GM20431 (cell line): ENCODE measurements at regions not wholly inside any gene's neighbourhood (a gene's known extent, or its start where the extent isn't known, plus 50 kb on each side); places are given as distances from the start of the nearest gene placed in this dataset.
"Not testable (repeated sequence)": the region's sequence is repeated elsewhere in the genome, so short reads cannot be mapped to it uniquely, and the experiment has no call there.

Source experiments
- in situ Hi-C: fragments of 300-500 bp; cut with MseI, MboI; formaldehyde crosslinking; loops from one replicate; pipeline ENCODE4 v1.15.0; 2020; ENCODE audit warnings: low sequenced_read_pairs; ENCODE audit not compliant: unreplicated experiment

DNA sequence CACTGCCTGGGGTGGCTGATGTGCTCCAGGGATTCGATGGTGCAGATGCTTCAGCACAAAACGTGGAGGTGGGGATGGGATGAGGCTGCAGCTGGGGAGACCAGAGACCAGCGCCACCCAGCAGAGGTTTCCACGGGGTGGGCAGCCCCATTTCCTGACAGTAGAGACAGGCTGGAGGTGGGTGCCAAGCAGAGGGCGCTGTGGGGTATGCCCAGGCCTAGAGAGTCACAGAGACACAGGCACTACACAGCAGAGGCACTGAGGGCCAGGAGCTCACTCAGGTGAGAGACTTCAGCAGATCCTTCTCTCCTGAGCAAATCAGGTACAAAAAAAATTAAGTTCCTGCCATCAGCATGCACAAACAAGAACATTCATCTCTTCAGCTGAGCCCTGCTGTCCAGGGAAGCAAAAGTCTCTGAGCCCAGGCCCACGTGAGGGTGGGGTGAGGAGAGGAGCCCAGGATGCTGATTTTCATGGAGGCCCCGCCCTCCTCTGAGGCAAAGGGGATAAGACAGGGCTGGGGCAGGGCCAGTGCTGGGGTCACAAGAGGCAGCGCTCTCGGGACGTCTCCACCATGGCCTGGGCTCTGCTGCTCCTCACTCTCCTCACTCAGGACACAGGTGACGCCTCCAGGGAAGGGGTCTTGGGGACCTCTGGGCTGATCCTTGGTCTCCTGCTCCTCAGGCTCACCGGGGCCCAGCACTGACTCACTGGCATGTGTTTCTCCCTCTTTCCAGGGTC lies 53.1 kb downstream of the GGTLC2 start:
- in situ Hi-C loops: loop anchor here (10.0 kb wide), 1 partner anchor 103 kb away; no protein-coding TSS in a partner anchor

DNA sequence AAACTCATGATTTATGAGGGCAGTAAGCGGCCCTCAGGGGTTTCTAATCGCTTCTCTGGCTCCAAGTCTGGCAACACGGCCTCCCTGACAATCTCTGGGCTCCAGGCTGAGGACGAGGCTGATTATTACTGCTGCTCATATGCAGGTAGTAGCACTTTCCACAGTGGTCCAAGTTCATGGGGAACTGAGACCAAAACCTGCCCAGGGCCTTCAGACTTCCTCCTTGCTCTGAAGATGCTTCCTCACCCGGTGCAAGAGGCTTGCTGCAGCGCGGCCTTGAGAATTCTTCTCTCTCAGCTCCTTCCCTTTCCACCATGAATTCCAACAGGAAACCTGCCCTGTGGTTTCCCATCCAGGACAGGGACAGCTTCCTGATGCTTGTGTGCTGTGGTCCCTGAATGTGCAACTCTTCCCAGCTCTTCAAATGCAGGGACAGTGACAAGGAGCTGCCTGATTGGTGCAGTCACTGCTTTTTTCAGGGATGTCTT lies 53.9 kb downstream of the GGTLC2 start:
- in situ Hi-C loops: loop anchor here (10.0 kb wide), 1 partner anchor 104 kb away; no protein-coding TSS in a partner anchor

DNA sequence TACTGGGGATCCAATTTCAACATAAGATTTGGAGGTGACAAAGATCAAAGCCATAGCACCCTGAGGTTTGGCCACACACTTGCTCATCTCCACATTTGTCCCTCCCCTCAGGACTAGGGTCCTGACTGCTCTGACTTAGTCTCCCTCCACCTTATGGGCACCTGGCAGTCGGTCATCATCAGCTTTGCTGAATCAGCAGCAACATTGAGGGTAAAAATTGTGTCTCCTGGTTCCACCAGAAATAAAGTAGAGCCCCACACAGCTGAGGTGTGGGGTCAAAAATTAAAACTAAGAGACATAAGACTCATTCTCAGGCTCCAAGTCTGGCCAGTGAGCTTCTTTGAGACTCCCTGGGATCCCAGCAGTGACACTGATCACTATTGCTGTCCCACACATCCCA lies 56.2 kb downstream of the GGTLC2 start:
- in situ Hi-C loops: no loop called here

GRCh38 chr22:22701557-22701956 lies 57.1 kb downstream of the GGTLC2 start:
- in situ Hi-C loops: not testable (repeated sequence)

- in situ Hi-C loops: no loop called here
Measured at GRCh38 chr22:22702237-22703202, 58.1 kb downstream of the GGTLC2 start.

- in situ Hi-C loops: no loop called here
Measured at GRCh38 chr22:22703203-22703570, 58.8 kb downstream of the GGTLC2 start.

DNA sequence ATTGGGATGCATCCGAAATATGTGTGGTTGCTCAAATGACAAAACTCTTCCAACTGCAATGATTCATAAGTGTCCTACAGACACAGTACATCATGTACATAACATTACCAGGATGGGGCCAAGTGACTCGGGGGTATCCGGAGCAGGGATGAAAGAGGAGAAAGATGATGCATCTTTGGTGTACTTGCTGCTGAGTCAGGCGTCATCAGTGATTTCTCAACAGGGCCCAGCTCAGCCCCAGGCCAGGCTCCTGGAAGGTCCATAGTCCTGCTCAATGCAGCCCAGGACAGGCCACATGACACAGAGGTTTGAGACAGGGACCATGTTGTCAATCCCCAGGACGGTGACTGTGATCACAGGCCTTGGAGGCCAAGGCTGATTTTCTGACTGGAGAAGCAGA lies 59.3 kb downstream of the GGTLC2 start:
- in situ Hi-C loops: no loop called here

DNA sequence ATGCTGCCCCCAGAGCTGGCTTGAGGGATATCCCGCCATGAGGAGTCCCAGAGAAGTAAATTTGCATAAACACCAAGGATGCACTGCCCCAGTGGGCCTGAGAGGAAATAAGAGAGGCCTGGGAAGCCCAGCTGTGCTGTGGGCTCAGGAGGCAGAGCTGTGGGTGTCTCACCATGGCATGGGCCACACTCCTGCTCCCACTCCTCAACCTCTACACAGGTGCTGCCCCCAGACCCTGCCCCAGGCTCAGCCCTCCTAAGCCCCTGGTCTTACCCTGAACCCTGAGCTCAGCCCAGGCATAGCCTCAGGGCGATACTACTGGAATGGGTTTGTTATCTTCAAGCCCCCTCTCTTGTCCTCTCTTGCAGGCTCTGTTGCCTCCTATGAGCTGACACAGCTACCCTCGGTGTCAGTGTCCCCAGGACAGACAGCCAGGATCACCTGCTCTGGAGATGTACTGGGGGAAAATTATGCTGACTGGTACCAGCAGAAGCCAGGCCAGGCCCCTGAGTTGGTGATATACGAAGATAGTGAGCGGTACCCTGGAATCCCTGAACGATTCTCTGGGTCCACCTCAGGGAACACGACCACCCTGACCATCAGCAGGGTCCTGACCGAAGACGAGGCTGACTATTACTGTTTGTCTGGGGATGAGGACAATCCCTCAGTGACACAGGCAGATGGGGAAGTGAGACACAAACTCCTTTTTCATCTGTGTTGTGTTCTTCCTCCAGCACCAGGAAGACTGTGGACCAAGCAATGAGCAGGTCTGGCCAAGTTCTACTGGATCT lies 59.9 kb downstream of the GGTLC2 start:
- in situ Hi-C loops: no loop called here

- in situ Hi-C loops: no loop called here
Measured at GRCh38 chr22:22705328-22706100, 61.1 kb downstream of the GGTLC2 start.

GRCh38 chr22:22706253-22706915 lies 62.0 kb downstream of the GGTLC2 start:
- in situ Hi-C loops: no loop called here

- in situ Hi-C loops: no loop called here
Measured at GRCh38 chr22:22709719-22710445, 65.5 kb downstream of the GGTLC2 start.

DNA sequence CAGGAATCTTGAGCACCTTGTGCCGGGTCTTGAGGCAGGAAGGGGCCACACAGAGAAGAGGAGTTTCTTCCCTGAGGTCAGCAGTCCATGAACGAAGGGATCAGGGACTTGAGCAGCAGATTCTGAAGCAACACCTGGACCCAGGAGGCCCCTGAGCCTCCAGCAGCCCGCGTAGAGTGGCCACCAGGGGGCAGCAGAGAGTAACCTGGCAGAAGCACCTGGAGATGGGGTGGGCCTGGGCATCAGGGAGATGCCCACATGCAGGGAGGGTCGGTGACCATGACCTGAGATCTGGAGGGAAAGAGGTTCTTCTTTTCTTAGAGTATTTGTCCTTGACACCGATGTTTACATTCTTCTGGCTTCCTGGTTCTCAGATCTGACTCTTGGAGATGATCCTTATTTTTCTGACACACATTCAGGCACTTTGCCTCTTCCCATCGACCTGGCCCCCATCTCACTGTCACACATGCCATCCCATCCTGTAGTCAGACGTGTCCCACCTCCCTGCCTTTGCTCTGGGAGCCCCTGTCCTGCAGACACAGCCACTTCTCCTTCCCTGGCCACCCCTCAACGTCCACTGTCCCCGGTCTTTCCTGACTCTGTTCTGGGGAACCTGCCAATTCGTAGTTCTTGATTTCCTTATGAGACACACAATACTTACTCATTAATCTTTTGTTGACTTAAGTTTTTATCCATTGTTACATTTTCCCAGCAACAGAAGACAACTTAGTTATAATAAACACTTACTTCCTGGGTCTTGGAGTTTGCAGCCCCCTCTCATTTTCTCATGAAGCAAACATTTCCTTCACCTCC lies 66.5 kb downstream of the GGTLC2 start:
- in situ Hi-C loops: no loop called here

DNA sequence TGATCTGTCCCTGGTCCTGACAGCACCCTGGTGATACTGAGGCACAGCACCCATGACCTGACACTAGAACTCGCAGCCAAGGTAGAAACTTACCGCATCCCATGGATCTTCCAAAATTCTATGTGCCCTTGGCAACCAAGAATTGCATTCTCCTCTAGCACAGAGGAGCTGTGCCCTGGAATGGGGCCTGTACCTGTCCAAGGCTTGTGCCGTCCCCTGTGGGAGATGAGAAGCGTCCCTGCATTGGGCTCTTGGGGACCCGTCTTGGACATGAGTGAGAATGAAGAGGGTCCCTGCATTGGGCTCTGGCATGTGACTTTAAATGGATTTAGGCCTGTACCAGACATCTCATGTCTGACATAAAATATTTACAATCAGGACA lies 67.1 kb downstream of the GGTLC2 start:
- in situ Hi-C loops: no loop called here

DNA sequence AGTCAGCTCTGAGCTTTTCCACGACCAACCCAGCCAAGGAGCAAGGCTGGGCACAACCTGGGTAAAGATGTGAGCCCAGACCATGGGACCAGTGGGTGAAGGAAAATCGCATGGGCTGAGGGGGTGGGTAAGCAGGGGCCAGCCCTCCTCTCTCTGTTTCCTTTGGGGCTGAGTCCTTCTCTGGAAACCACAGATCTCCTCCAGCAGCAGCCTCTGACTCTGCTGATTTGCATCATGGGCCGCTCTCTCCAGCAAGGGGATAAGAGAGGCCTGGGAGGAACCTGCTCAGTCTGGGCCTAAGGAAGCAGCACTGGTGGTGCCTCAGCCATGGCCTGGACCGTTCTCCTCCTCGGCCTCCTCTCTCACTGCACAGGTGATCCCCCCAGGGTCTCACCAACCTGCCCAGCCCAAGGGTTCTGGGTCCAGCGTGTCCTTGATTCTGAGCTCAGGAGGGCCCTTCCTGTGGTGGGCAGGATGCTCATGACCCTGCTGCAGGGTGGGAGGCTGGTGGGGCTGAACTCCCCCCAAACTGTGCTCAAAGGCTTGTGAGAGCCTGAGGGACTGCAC lies 67.8 kb downstream of the GGTLC2 start:
- in situ Hi-C loops: no loop called here

- in situ Hi-C loops: no loop called here
Measured at GRCh38 chr22:22712666-22713365, 68.4 kb downstream of the GGTLC2 start.

- in situ Hi-C loops: no loop called here
Measured at GRCh38 chr22:22713416-22713815, 69.0 kb downstream of the GGTLC2 start.
